ENCODE measurements at regions not wholly inside any gene's neighbourhood (a gene's known extent, or its start where the extent isn't known, plus 50 kb on each side); places are given as distances from the start of the nearest gene placed in this dataset.
"Not testable (repeated sequence)": the region's sequence is repeated elsewhere in the genome, so short reads cannot be mapped to it uniquely, and the experiment has no call there.

GRCh38 chrX:26778320-26778888, 562.4 kb downstream of the MAGEB5 start:
- Histone ChIP-seq H3K27ac (ENCODE audit: low read length) (no peak overlapping the region), H3F3A (ENCODE audit: low read length, unreplicated experiment) (no peaks in the 10 kb centered on the region), H3K4me3 (ENCODE audit: low read length) (no peak overlapping the region), H3K9me3 (ENCODE audit: low read length) (0 out of 2 replicates have a peak, but pooled peaks cover 5% of the 10 kb centered on the region), H3K9me2 (replicated peaks; ENCODE audit: low read length) (no peaks in the 10 kb centered on the region), H3K4me2 (ENCODE audit: low read length) (no peak overlapping the region), H2AFZ (ENCODE audit: low read length) (no peak overlapping the region), H3K36me3 (ENCODE audit: low read depth, low read length) (no peaks in the 10 kb centered on the region), H3K79me2 (ENCODE audit: low read length) (no peaks in the 10 kb centered on the region), H3K9ac (ENCODE audit: low read length) (no peak overlapping the region), H4K20me1 (ENCODE audit: low read length) (no peaks in the 10 kb centered on the region), H3K27me3 (ENCODE audit: low read length) (no peaks in the 10 kb centered on the region), H3K4me1 (ENCODE audit: insufficient read depth, low read length) (no peaks in the 10 kb centered on the region)
- CTCF ChIA-PET: no interaction called here
- peak; percentile 42 for TF ChIP-seq CTCF (conservative IDR thresholded peaks at IDR 0.05; ENCODE audit: low read depth, low read length)
- TF ChIP-seq EZH2phosphoT487 (IDR thresholded peaks at IDR 0.05; ENCODE audit: borderline replicate concordance, low read length): no peak
- no peak for TF ChIP-seq EZH2 (IDR thresholded peaks at IDR 0.05; ENCODE audit: low read length, unreplicated experiment)
- no peak for DNase-seq
- no TSS peak for BruUV-seq (replicated peaks)
- ATAC-seq: no peak
- POLR2A ChIA-PET (ENCODE audit: unreplicated experiment): no interaction called here
- intact Hi-C loops (cut with micrococcal nuclease): no loop called here

GRCh38 chrX:26762253-26762652, 546.3 kb downstream of the MAGEB5 start:
- Histone ChIP-seq H3K9ac (ENCODE audit: low read length) (no peak overlapping the region), H3K9me3 (ENCODE audit: low read length) (no peaks in the 10 kb centered on the region), H3K4me2 (ENCODE audit: low read length) (no peak overlapping the region), H3K4me1 (ENCODE audit: insufficient read depth, low read length) (no peaks in the 10 kb centered on the region), H2AFZ (ENCODE audit: low read length) (no peak overlapping the region), H3K27me3 (ENCODE audit: low read length) (no peaks in the 10 kb centered on the region), H3K79me2 (ENCODE audit: low read length) (no peaks in the 10 kb centered on the region), H3F3A (ENCODE audit: low read length, unreplicated experiment) (no peaks in the 10 kb centered on the region), H4K20me1 (ENCODE audit: low read length) (no peaks in the 10 kb centered on the region), H3K4me3 (ENCODE audit: low read length) (no peak overlapping the region), H3K27ac (ENCODE audit: low read length) (no peak overlapping the region), H3K36me3 (ENCODE audit: low read depth, low read length) (no peaks in the 10 kb centered on the region), H3K9me2 (replicated peaks; ENCODE audit: low read length) (no peaks in the 10 kb centered on the region)
- ChIA-PET CTCF (no interaction called here), POLR2A (ENCODE audit: unreplicated experiment) (no interaction called here)
- DNase-seq (no peak), ATAC-seq (no peak)
- no TSS peak for BruUV-seq (replicated peaks)
- intact Hi-C loops (cut with micrococcal nuclease): no loop called here
- TF ChIP-seq EZH2phosphoT487 (IDR thresholded peaks at IDR 0.05; ENCODE audit: borderline replicate concordance, low read length): no peak
- no peak for TF ChIP-seq EZH2 (IDR thresholded peaks at IDR 0.05; ENCODE audit: low read length, unreplicated experiment)
- TF ChIP-seq CTCF (conservative IDR thresholded peaks at IDR 0.05; ENCODE audit: low read depth, low read length): no peak

GRCh38 chrX:26755760-26756159, 539.8 kb downstream of the MAGEB5 start:
- ATAC-seq; H3K27me3 ChIP-seq (ENCODE audit: low read length); H3K9me3 ChIP-seq (ENCODE audit: low read length); CTCF ChIA-PET; H3K4me3 ChIP-seq (ENCODE audit: low read length); BruUV-seq (replicated peaks); H3F3A ChIP-seq (ENCODE audit: low read length, unreplicated experiment); H3K4me1 ChIP-seq (ENCODE audit: insufficient read depth, low read length); H3K4me2 ChIP-seq (ENCODE audit: low read length); H3K9ac ChIP-seq (ENCODE audit: low read length); H3K79me2 ChIP-seq (ENCODE audit: low read length); H3K36me3 ChIP-seq (ENCODE audit: low read depth, low read length); H3K9me2 ChIP-seq (replicated peaks; ENCODE audit: low read length); intact Hi-C loops (cut with micrococcal nuclease); H3K27ac ChIP-seq (ENCODE audit: low read length); H2AFZ ChIP-seq (ENCODE audit: low read length); DNase-seq; H4K20me1 ChIP-seq (ENCODE audit: low read length); POLR2A ChIA-PET (ENCODE audit: unreplicated experiment): not testable (repeated sequence)

Measured in PC-3 (cell line).